ENCODE measurements at regions not wholly inside any gene's neighbourhood (a gene's known extent, or its start where the extent isn't known, plus 50 kb on each side); places are given as distances from the start of the nearest gene placed in this dataset.

GRCh38 chr4:146998157-146998556 lies 52.5 kb upstream of the TTC29 start:
- no peak for DNase-seq

GRCh38 chr4:147003956-147004809 lies 58.5 kb upstream of the TTC29 start:
- no peak for DNase-seq

GRCh38 chr4:147006229-147006628 lies 60.6 kb upstream of the TTC29 start:
- DNase-seq: no peak

- DNase-seq: no peak
These were observed 64.2 kb upstream of the TTC29 start for GRCh38 chr4:147009875-147010274.

- DNase-seq: no peak
These were observed 65.7 kb upstream of the TTC29 start for GRCh38 chr4:147011411-147011810.

- no peak for DNase-seq
These were observed 66.5 kb upstream of the TTC29 start for GRCh38 chr4:147012059-147012707.

GRCh38 chr4:147014946-147015345 lies 69.3 kb upstream of the TTC29 start:
- DNase-seq: no peak

- no peak for DNase-seq
These were observed 69.8 kb upstream of the TTC29 start for GRCh38 chr4:147015491-147015890.

- DNase-seq: no peak
These were observed 71.4 kb upstream of the TTC29 start for GRCh38 chr4:147017081-147017480.

GRCh38 chr4:147019091-147019490 lies 73.4 kb upstream of the TTC29 start:
- DNase-seq: no peak

GRCh38 chr4:147020456-147020855 lies 74.8 kb upstream of the TTC29 start:
- DNase-seq: no peak

- DNase-seq: no peak
These were observed 79.4 kb upstream of the TTC29 start for GRCh38 chr4:147025042-147025441.

GRCh38 chr4:147029296-147029695 lies 83.6 kb upstream of the TTC29 start:
- DNase-seq: no peak

GRCh38 chr4:147034372-147034771 lies 88.7 kb upstream of the TTC29 start:
- no peak for DNase-seq

GRCh38 chr4:147037069-147037468 lies 91.4 kb upstream of the TTC29 start:
- no peak for DNase-seq

GRCh38 chr4:147039976-147040575 lies 94.4 kb upstream of the TTC29 start:
- DNase-seq: no peak

GRCh38 chr4:147040874-147041273 lies 95.2 kb upstream of the TTC29 start:
- DNase-seq: no peak

GRCh38 chr4:147041376-147041775 lies 95.7 kb upstream of the TTC29 start:
- DNase-seq: no peak

GRCh38 chr4:147042046-147042445 lies 96.4 kb upstream of the TTC29 start:
- no peak for DNase-seq

- DNase-seq: no peak
These were observed 98.6 kb upstream of the TTC29 start for GRCh38 chr4:147044241-147044640.

- DNase-seq: no peak
These were observed 104.3 kb upstream of the TTC29 start for GRCh38 chr4:147049946-147050345.

- no peak for DNase-seq
These were observed 104.7 kb upstream of the TTC29 start for GRCh38 chr4:147050356-147050765.

GRCh38 chr4:147052361-147052760 lies 106.7 kb upstream of the TTC29 start:
- no peak for DNase-seq

GRCh38 chr4:147054228-147054872 lies 108.7 kb upstream of the TTC29 start:
- DNase-seq: no peak

Measured in NCI-H1694 (cell line).